Glutamatergic neuron (in vitro differentiated cells): ENCODE measurements at regions not wholly inside any gene's neighbourhood (a gene's known extent, or its start where the extent isn't known, plus 50 kb on each side); places are given as distances from the start of the nearest gene placed in this dataset.

Source experiments
- DNase-seq: peaks from one replicate; pipeline ENCODE4 v3.0.0; 2022
- H3K27ac Mint-ChIP-seq: one replicate; pipeline ENCODE4 v1.8.0; 2020; ENCODE audit warnings: mild to moderate bottlenecking, mixed read lengths, inconsistent platforms; ENCODE audit not compliant: unreplicated experiment
- H3K27me3 Mint-ChIP-seq: one replicate; pipeline ENCODE4 v1.8.0; 2020; ENCODE audit warnings: mild to moderate bottlenecking, moderate library complexity, mixed read lengths, inconsistent platforms; ENCODE audit not compliant: unreplicated experiment
- H3K36me3 Mint-ChIP-seq: one replicate; pipeline ENCODE4 v1.8.0; 2020; ENCODE audit warnings: mild to moderate bottlenecking, mixed read lengths, inconsistent platforms; ENCODE audit not compliant: unreplicated experiment
- H3K4me1 Mint-ChIP-seq: one replicate; pipeline ENCODE4 v1.8.0; 2020; ENCODE audit warnings: mild to moderate bottlenecking, low read depth, mixed read lengths, inconsistent platforms; ENCODE audit not compliant: unreplicated experiment
- H3K4me3 Mint-ChIP-seq: one replicate; pipeline ENCODE4 v1.8.0; 2020; ENCODE audit warnings: mild to moderate bottlenecking, mixed read lengths, inconsistent platforms; ENCODE audit not compliant: unreplicated experiment
- H3K9me3 Mint-ChIP-seq: one replicate; pipeline ENCODE4 v1.8.0; 2020; ENCODE audit warnings: mild to moderate bottlenecking, moderate library complexity, mixed read lengths, inconsistent platforms; ENCODE audit not compliant: unreplicated experiment
- TF ChIP-seq, protein P1 (sequence below): fragments of 200-600 bp; sonication (generic); IDR thresholded peaks from one replicate; pipeline ENCODE4 v1.5.0; 2021; ENCODE audit not compliant: partially characterized antibody, unreplicated experiment

DNA sequence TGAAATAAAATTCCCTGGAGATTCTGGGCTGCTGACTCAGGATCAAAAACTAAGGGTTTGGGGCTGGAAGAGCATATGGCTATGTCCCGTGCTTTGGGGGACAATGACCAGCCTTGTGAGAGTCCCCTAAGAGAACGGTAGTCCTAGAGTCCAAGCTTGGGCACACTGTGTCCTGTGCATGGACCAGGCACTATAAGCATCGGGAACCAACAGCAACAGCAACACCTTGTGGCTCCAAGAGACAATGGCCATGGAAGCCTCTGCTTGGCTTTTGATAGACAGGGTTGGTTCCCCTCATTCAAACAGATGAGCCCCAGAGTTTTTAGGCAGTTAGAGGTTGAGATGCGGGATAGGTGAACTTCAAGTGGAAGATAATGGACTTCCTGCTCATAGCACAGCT, 294.4 kb upstream of the CHAC2 start:
- no peaks in the 10 kb centered on the region for H3K4me1 Mint-ChIP-seq
- H3K27ac Mint-ChIP-seq: no peak overlapping the region
- H3K36me3 Mint-ChIP-seq: no peaks in the 10 kb centered on the region
- H3K9me3 Mint-ChIP-seq: no peaks in the 10 kb centered on the region
- H3K4me3 Mint-ChIP-seq: no peak overlapping the region
- no peak for DNase-seq
- peaks cover 2% of the 10 kb centered on the region for H3K27me3 Mint-ChIP-seq
- TF ChIP-seq, protein P1, sequence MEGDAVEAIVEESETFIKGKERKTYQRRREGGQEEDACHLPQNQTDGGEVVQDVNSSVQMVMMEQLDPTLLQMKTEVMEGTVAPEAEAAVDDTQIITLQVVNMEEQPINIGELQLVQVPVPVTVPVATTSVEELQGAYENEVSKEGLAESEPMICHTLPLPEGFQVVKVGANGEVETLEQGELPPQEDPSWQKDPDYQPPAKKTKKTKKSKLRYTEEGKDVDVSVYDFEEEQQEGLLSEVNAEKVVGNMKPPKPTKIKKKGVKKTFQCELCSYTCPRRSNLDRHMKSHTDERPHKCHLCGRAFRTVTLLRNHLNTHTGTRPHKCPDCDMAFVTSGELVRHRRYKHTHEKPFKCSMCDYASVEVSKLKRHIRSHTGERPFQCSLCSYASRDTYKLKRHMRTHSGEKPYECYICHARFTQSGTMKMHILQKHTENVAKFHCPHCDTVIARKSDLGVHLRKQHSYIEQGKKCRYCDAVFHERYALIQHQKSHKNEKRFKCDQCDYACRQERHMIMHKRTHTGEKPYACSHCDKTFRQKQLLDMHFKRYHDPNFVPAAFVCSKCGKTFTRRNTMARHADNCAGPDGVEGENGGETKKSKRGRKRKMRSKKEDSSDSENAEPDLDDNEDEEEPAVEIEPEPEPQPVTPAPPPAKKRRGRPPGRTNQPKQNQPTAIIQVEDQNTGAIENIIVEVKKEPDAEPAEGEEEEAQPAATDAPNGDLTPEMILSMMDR: no peak

DNA sequence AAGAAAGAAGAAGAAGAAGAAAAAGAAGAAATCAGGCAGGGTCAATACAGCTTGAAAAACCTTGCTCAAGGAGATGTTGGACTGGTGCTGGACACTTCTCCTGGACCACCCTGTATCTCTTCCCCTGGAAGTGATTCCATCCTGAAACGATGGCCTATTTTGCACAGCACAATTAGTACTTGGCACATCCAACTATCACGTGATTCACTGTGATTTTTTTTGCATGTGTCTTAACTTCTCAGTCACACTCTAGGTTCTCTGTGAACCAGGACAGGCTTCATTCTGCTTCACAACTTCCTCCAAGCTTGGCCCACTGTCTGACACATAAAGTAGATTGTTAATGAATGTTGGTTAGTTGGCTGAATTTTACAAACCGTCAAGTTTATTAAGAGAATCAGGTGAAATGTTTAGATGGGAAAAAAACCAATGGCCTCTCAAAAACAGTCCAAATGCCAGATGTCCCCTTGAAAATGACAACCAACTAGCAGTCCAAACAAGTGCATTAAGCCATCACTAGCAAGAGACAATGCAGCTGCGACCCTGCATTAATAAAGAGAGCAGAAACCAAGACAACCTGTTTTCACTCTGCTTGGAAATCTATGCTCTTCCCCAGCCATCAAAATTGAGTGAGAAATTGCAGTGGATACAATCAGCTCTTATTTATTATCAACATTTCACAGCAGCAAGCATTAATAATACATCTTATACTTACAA, 300.0 kb upstream of the CHAC2 start:
- no peak overlapping the region for H3K27ac Mint-ChIP-seq

DNA sequence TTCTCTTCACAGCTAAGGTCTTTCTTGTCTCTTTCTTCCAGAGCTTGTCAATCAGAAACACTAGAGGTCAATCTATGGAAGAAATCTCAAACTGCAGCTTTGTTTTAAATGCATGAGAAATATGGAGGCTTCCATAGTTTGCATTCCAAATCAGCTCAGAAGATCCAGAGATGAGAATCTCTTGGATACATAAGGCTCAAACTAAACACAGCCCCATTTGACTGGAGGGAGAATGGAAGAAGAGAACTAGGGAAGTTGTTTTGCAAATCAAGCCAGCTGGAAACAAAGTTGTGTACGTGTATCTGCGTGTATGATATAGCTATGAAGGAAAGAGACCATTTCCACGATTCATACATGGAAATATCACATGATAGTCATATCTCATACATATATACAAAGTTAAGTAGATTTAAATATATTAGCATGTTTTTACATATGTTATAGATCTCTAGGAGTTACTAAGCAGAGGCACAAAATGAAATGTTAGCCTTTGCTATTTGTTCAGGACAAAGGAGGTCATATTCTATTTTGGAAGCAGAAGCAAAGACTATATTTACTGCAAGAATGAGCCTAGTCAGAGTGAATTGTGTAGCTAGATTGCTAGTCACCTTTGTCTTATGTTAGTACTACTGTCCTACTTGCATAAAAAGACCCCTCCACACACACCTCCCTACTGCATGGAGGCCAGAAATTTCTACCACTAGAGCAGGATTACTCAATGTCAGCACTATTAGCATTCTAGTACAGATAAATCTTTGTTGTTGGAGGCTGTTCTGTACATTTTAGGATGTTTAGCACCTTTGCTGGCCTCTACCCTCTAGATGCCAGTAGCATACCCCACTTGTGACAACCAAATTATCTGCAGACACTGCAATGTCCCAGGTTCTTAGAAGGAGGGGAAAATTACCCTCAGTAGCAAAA, 303.5 kb upstream of the CHAC2 start:
- no peak overlapping the region for H3K27ac Mint-ChIP-seq

More for the DNA sequence above, 300.0 kb upstream of the CHAC2 start:
- Mint-ChIP-seq H3K27me3 (peaks cover 2% of the 10 kb centered on the region), H3K4me3 (no peak overlapping the region), H3K9me3 (no peaks in the 10 kb centered on the region), H3K4me1 (no peaks in the 10 kb centered on the region), H3K36me3 (no peaks in the 10 kb centered on the region)
- TF ChIP-seq, protein P1: no peak
- DNase-seq: no peak

DNA sequence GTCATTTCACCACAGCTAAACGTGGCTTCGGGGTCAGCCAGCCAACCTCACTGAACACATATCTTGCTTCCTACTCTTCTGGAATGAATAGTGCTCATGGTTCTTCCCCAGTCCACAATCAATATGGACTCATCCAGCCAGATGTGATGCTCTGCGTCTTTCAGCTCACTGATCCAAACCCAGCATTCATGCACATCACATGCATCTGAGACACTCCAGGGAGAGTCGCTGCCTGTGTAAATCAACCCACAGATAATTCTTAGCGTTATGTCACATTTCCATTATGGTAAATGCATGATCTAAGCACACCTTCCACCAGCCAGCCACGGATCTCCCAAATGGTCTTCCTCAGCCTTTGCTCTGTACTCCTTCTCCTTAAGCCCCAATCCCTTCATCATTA, 306.7 kb upstream of the CHAC2 start:
- Mint-ChIP-seq H3K36me3 (no peaks in the 10 kb centered on the region), H3K4me3 (no peak overlapping the region), H3K27me3 (peaks cover 4% of the 10 kb centered on the region), H3K27ac (no peak overlapping the region), H3K9me3 (no peaks in the 10 kb centered on the region), H3K4me1 (no peaks in the 10 kb centered on the region)
- no peak for DNase-seq
- TF ChIP-seq, protein P1: no peak

More for the DNA sequence above, 303.5 kb upstream of the CHAC2 start:
- TF ChIP-seq, protein P1: no peak
- no peaks in the 10 kb centered on the region for H3K9me3 Mint-ChIP-seq
- H3K27me3 Mint-ChIP-seq: peaks cover 6% of the 10 kb centered on the region
- H3K36me3 Mint-ChIP-seq: no peaks in the 10 kb centered on the region
- no peaks in the 10 kb centered on the region for H3K4me1 Mint-ChIP-seq
- DNase-seq: no peak
- H3K4me3 Mint-ChIP-seq: no peak overlapping the region

DNA sequence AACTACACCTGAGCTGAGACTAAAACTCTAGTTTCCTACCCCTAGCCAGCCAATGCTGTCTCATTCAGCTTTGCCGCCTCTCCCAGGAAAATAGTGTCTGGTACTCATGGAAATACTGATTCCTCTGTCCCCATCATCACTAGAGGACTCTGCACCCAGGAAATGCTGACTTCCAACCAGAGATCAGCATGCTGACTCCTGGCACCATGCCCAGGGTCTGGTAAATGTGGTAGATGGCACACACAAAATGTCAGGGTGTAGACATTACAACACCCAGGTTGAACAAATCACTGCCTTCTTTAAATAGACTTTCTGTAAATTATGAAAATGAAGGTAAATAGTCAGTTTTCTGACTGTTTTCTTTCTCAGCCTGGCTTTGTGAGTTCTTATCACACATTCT, 307.3 kb upstream of the CHAC2 start:
- no peak overlapping the region for H3K27ac Mint-ChIP-seq

More for the DNA sequence above, 307.3 kb upstream of the CHAC2 start:
- Mint-ChIP-seq H3K4me3 (no peak overlapping the region), H3K4me1 (no peaks in the 10 kb centered on the region), H3K27me3 (peaks cover 4% of the 10 kb centered on the region), H3K9me3 (no peaks in the 10 kb centered on the region), H3K36me3 (no peaks in the 10 kb centered on the region)
- TF ChIP-seq, protein P1: no peak
- DNase-seq: no peak
